ENCODE measurements at regions not wholly inside any gene's neighbourhood (a gene's known extent, or its start where the extent isn't known, plus 50 kb on each side); places are given as distances from the start of the nearest gene placed in this dataset.

DNA sequence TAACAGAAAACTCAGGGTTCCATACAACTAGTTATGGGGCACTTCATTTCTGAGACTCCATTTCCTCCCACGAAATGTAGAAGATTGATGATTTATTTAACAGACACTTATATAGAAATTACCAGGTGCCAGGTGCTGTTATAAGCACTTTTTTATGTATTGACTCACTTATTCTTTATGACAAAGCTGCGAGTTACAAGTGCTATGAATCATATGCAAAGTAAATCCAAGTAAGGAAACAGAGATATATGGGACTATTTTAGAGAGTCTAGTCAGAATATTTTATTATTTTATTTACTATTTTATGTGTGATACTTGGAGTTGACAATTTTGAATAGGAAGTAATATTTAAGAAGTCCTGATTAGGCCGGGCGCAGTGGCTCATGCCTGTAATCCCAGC, 822.8 kb upstream of the C9orf72 start:
- Histone ChIP-seq H2BK15ac (ENCODE audit: low read depth, low read length) (no peak overlapping the region), H3K4me2 (ENCODE audit: low read depth, low read length) (no peak overlapping the region), H2AK5ac (ENCODE audit: low read depth, low read length) (no peak overlapping the region), H3K4me1 (ENCODE audit: control insufficient read depth, insufficient read depth, low read length) (no peaks in the 10 kb centered on the region), H3K4ac (ENCODE audit: low read depth, low read length) (no peak overlapping the region), H2AK9ac (replicated peaks; ENCODE audit: low read depth, low read length, poor library complexity) (no peak overlapping the region), H2AFZ (replicated peaks; ENCODE audit: low read length, poor library complexity) (no peak overlapping the region), H3K18ac (ENCODE audit: low read depth, low read length) (no peak overlapping the region), H4K5ac (ENCODE audit: low read depth, low read length) (no peak overlapping the region), H4K91ac (ENCODE audit: insufficient read depth, low read depth, low read length) (no peak overlapping the region), H2BK20ac (ENCODE audit: low read depth, low read length) (no peak overlapping the region), H3K4me3 (ENCODE audit: insufficient read depth, low read depth, low read length) (no peak overlapping the region), H3K9me3 (ENCODE audit: control insufficient read depth, insufficient read depth, low read length) (peaks cover 2% of the 10 kb centered on the region; the same call in 1 of the 2 replicates), H3K14ac (replicated peaks; ENCODE audit: low read depth, low read length) (no peak overlapping the region), H4K8ac (ENCODE audit: low read depth in 2 of 2, low read length in 2 of 2) (no peak overlapping the region), H3K56ac (ENCODE audit: extremely low read depth, insufficient read depth, low read length) (no peak overlapping the region), H2BK120ac (ENCODE audit: low read depth, low read length) (no peak overlapping the region), H3K79me1 (ENCODE audit: low read depth in 1 of 2, low read length in 2 of 2) (no peaks in the 10 kb centered on the region), H3K27ac (ENCODE audit: insufficient read depth, low read length) (no peak overlapping the region), H3K23ac (ENCODE audit: low read depth, low read length) (no peak overlapping the region), H2BK5ac (ENCODE audit: low read depth, low read length, poor library complexity, severe bottlenecking) (no peak overlapping the region), H4K20me1 (ENCODE audit: insufficient read depth, low read length) (no peaks in the 10 kb centered on the region), H3K36me3 (ENCODE audit: control insufficient read depth, insufficient read depth, low read length) (no peaks in the 10 kb centered on the region), H3K27me3 (ENCODE audit: control insufficient read depth, insufficient read depth, low read length) (no peaks in the 10 kb centered on the region), H3K9ac (ENCODE audit: low read depth, low read length) (no peak overlapping the region), H3K9me1 (ENCODE audit: insufficient read depth, low read length) (no peaks in the 10 kb centered on the region)
- intact Hi-C loops (cut with micrococcal nuclease), result no loop called here
- no CpG with 5 or more reads among the region's 4 CpGs for WGBS, 2 experiments (ENCODE audit: extremely low coverage in 2 of 2, insufficient read length in 1 of 2)
- CTCF ChIA-PET, result interaction anchor here (0.6 kb wide), 2 partner anchors 71 to 1253 kb away, joined by 3 read pairs; no protein-coding TSS in a partner anchor
- ATAC-seq (ENCODE audit: low read depth), result no peak
- in situ Hi-C loops (cut with MboI; ENCODE audit: low sequenced_read_pairs), result no loop called here
- TF ChIP-seq CEBPB (IDR thresholded peaks at IDR 0.05; ENCODE audit: low read depth, low read length) (no peak), RCOR1 (IDR thresholded peaks at IDR 0.05; ENCODE audit: insufficient replicate concordance, low read length) (no peak), CHD1 (IDR thresholded peaks at IDR 0.05; ENCODE audit: low read depth, low read length) (no peak), SMC3 (IDR thresholded peaks at IDR 0.05; ENCODE audit: low read depth, low read length) (no peak), FOS (IDR thresholded peaks at IDR 0.05; ENCODE audit: low read depth, low read length) (no peak), BHLHE40 (IDR thresholded peaks at IDR 0.05; ENCODE audit: low read depth, low read length) (no peak), POLR2A (IDR thresholded peaks at IDR 0.05; ENCODE audit: low read depth, low read length) (no peak), MXI1 (IDR thresholded peaks at IDR 0.05; ENCODE audit: borderline replicate concordance, low read depth, low read length) (no peak), RAD21 (IDR thresholded peaks at IDR 0.05; ENCODE audit: low read length) (no peak)
- POLR2A ChIA-PET (ENCODE audit: unreplicated experiment), result no interaction called here
- BruUV-seq (replicated peaks), result no TSS peak
- dilution Hi-C loops (cut with HindIII; ENCODE audit: low sequenced_read_pairs, unreplicated experiment), result no loop called here
- DNase-seq, result no peak
